K562 (cell line): ENCODE measurements at regions not wholly inside any gene's neighbourhood (a gene's known extent, or its start where the extent isn't known, plus 50 kb on each side); places are given as distances from the start of the nearest gene placed in this dataset.

ENCODE experiments used
- ATAC-seq: fragments of 200-7000 bp; cut with Tn5 transposase; 3 replicates; pipeline ENCODE4 v1.9.1; 2020; ENCODE audit warnings: moderate library complexity
- BruUV-seq: library from RNA; stranded (reverse); fragments of 400-500 nt; replicated peaks from 2 replicates; lab custom pipeline; 2021; lab: Mats Ljungman, UMichigan
- CTCF ChIA-PET: fragments of 300-600 bp; formaldehyde crosslinking; extraction: SDS; loops from one replicate; lab custom pipeline; 2021; ENCODE audit warnings: low intra/inter-chr PET ratio; lab: Yijun Ruan, JAX
- POLR2A ChIA-PET: fragments of 300-600, 350-650 bp; sonication (Branson Sonifier 250); formaldehyde crosslinking; extraction: SDS; loops from one replicate; lab custom pipeline; 2021; ENCODE audit warnings: antibody characterized with exemption, inconsistent platforms; lab: Yijun Ruan, JAX
- DNase-seq, 4 experiments: peaks; one replicate each; pipeline versions ENCODE4 v3.0.0 to v3.0.0-alpha.2; 2011 to 2018; ENCODE audit warnings: low spot score in 3 of 4, mixed read lengths in 3 of 4; ENCODE audit errors: extremely low read depth in 1 of 4
- FAIRE-seq: peaks from 2 replicates; lab custom pipeline; 2011; peaks lifted over from hg19 to GRCh38; lab: Jason Lieb, UNC
- H2AFZ ChIP-seq: 2 replicates; pipeline ENCODE4 v1.6.0; 2011; ENCODE audit warnings: low read depth, low read length, control low read depth, inconsistent platforms
- H3K27ac ChIP-seq: fragments of 200-600 bp; 3 replicates; pipeline ENCODE4 v1.8.0; 2011; ENCODE audit warnings: low read depth, mild to moderate bottlenecking, control low read depth, inconsistent platforms, low read length, moderate library complexity, mixed read lengths; ENCODE audit errors: extremely low read depth
- H3K27me3 ChIP-seq, 2 experiments: fragments of 300-600 bp in 1 of 2; 2 replicates in 1 of 2; 3 replicates in 1 of 2; pipeline versions ENCODE4 v1.6.0 to v1.8.0; 2011; ENCODE audit warnings: inconsistent platforms in 2 of 2, low read length in 2 of 2, mild to moderate bottlenecking in 1 of 2, mixed read lengths in 1 of 2, moderate library complexity in 1 of 2; ENCODE audit not compliant: control insufficient read depth in 2 of 2, insufficient read depth in 2 of 2
- H3K36me3 ChIP-seq: fragments of 300-600 bp; 3 replicates; pipeline ENCODE4 v1.8.0; 2011; ENCODE audit warnings: mild to moderate bottlenecking, low read length, inconsistent platforms; ENCODE audit not compliant: control insufficient read depth, insufficient read depth
- H3K4me1 ChIP-seq, 2 experiments: fragments of 200-600 bp in 1 of 2; replicated peaks in 1 of 2; 2 replicates in 1 of 2; 3 replicates in 1 of 2; pipeline versions ENCODE4 v1.5.1 to v1.8.0; 2011; ENCODE audit warnings: inconsistent platforms in 2 of 2, low read length in 2 of 2, mild to moderate bottlenecking in 1 of 2, mixed read lengths in 1 of 2, moderate library complexity in 1 of 2; ENCODE audit not compliant: control insufficient read depth in 2 of 2, insufficient read depth in 2 of 2
- H3K4me2 ChIP-seq: 2 replicates; pipeline ENCODE4 v1.6.1; 2011; ENCODE audit warnings: low read length, control low read depth, inconsistent platforms, mixed read lengths; ENCODE audit not compliant: insufficient read depth
- H3K4me3 ChIP-seq: fragments of 200-600 bp; sonication (generic), shearing (Covaris generic); 2 replicates; pipeline ENCODE4 v1.5.1; 2016; ENCODE audit warnings: control low read depth, inconsistent platforms
- H3K79me2 ChIP-seq: fragments of 200-600 bp; 3 replicates; pipeline ENCODE4 v1.8.0; 2011; ENCODE audit warnings: low read length, inconsistent platforms; ENCODE audit not compliant: control insufficient read depth, insufficient read depth
- H3K9ac ChIP-seq, 2 experiments: 2 replicates each; pipeline versions ENCODE4 v1.6.0 to v1.6.1; 2011; ENCODE audit warnings: low read depth in 2 of 2, low read length in 2 of 2, control low read depth in 1 of 2, inconsistent platforms in 1 of 2, mild to moderate bottlenecking in 1 of 2, mixed read lengths in 1 of 2; ENCODE audit not compliant: insufficient read depth in 1 of 2
- H3K9me1 ChIP-seq: one replicate; pipeline ENCODE4 v1.6.0; 2011; ENCODE audit warnings: inconsistent platforms, mild to moderate bottlenecking, low read length, moderate library complexity; ENCODE audit not compliant: control insufficient read depth, insufficient read depth
- H3K9me3 ChIP-seq: replicated peaks from 2 replicates; pipeline ENCODE4 v1.5.1; 2011; ENCODE audit warnings: low read depth, low read length, inconsistent platforms; ENCODE audit not compliant: control insufficient read depth, insufficient read depth
- H4K20me1 ChIP-seq: replicated peaks from 2 replicates; pipeline ENCODE4 v1.6.1; 2011; ENCODE audit warnings: low read length, inconsistent platforms, mixed read lengths; ENCODE audit not compliant: control insufficient read depth, insufficient read depth
- FOXJ3 ChIP-seq: sonication (generic); formaldehyde crosslinking; IDR thresholded peaks from 2 replicates; pipeline ENCODE4 v1.4.0; 2020; ENCODE audit warnings: mild to moderate bottlenecking, missing genetic modification reagents
- FOXK1 ChIP-seq: sonication (generic); formaldehyde crosslinking; IDR thresholded peaks from 2 replicates; pipeline ENCODE4 v1.8.0; 2022; ENCODE audit warnings: missing genetic modification reagents, mild to moderate bottlenecking, borderline replicate concordance
- GTF2E2 ChIP-seq: fragments of 200-800 bp; sonication (Bioruptor generic); IDR thresholded peaks from 2 replicates; pipeline ENCODE4 v1.6.1; 2016; ENCODE audit warnings: missing genetic modification characterization, missing compliant biosample characterization
- HINFP ChIP-seq: fragments of 450-650 bp; conservative IDR thresholded peaks from 2 replicates; pipeline ENCODE4 v1.6.1; 2016; ENCODE audit warnings: missing genetic modification characterization, low read depth, mild to moderate bottlenecking, control low read depth, missing compliant biosample characterization
- HSF4 ChIP-seq: fragments of 250-450 bp; sonication (Bioruptor Pico); IDR thresholded peaks from 2 replicates; pipeline ENCODE4 v2.1.2; 2022; ENCODE audit warnings: mild to moderate bottlenecking, moderate library complexity, borderline replicate concordance
- MAZ ChIP-seq, 2 experiments: fragments of 450-650 bp in 1 of 2; sonication (generic) in 1 of 2; formaldehyde crosslinking; IDR thresholded peaks in 1 of 2; conservative IDR thresholded peaks in 1 of 2; 2 replicates each; pipeline versions ENCODE4 v1.4.0 to v1.5.0; 2020; ENCODE audit warnings: mild to moderate bottlenecking in 1 of 2, missing genetic modification reagents in 1 of 2
- MNT ChIP-seq, 2 experiments: fragments of 450-650 bp; conservative IDR thresholded peaks; 2 replicates each; pipeline ENCODE4 v1.6.1; 2017; ENCODE audit warnings: mild to moderate bottlenecking in 2 of 2, moderate library complexity in 2 of 2
- MYNN ChIP-seq, 2 experiments: sonication (generic); formaldehyde crosslinking in 1 of 2; IDR thresholded peaks; 2 replicates each; pipeline versions ENCODE4 v1.5.0 to v1.6.1; 2016 to 2020; ENCODE audit warnings: antibody characterized with exemption in 1 of 2, missing genetic modification reagents in 1 of 2
- PRDM10 ChIP-seq: fragments of 450-650 bp; IDR thresholded peaks from 2 replicates; pipeline ENCODE4 v1.6.1; 2018; ENCODE audit not compliant: partially characterized antibody
- SETDB1 ChIP-seq: IDR thresholded peaks from one replicate; pipeline ENCODE4 v1.6.1; 2012; ENCODE audit warnings: low read length, control low read depth, inconsistent platforms
- SMARCB1 ChIP-seq: IDR thresholded peaks from 2 replicates; pipeline ENCODE4 v1.6.1; 2011; ENCODE audit warnings: improper control_type of control experiment, low read depth; ENCODE audit not compliant: insufficient read length
- YY1 ChIP-seq, 3 experiments: IDR thresholded peaks; 2 replicates each; pipeline ENCODE4 v1.6.1; 2011; ENCODE audit warnings: low read length in 2 of 3, mild to moderate bottlenecking in 2 of 3, moderate library complexity in 2 of 3, borderline replicate concordance in 1 of 3, control low read depth in 1 of 3, low read depth in 1 of 3; ENCODE audit not compliant: insufficient read depth in 3 of 3, insufficient replicate concordance in 2 of 3, control insufficient read depth in 1 of 3, insufficient read length in 1 of 3; ENCODE audit errors: extremely low read depth in 1 of 3
- ZNF121 ChIP-seq: sonication (generic); formaldehyde crosslinking; conservative IDR thresholded peaks from 2 replicates; pipeline ENCODE4 v1.8.0; 2022; ENCODE audit warnings: missing genetic modification reagents
- ZNF436 ChIP-seq: fragments of 250-450, 450-650 bp; sonication (Bioruptor Pico); formaldehyde crosslinking; IDR thresholded peaks from 2 replicates; pipeline ENCODE4 v1.7.0; 2020; ENCODE audit warnings: mild to moderate bottlenecking
- ZNF561 ChIP-seq: fragments of 450-650 bp; formaldehyde crosslinking; conservative IDR thresholded peaks from 2 replicates; pipeline ENCODE4 v1.4.0; 2020; ENCODE audit warnings: mild to moderate bottlenecking, moderate library complexity
- ZNF75A ChIP-seq: fragments of 450-650 bp; formaldehyde crosslinking; IDR thresholded peaks from 2 replicates; pipeline ENCODE4 v1.4.0; 2020; ENCODE audit warnings: mild to moderate bottlenecking
- WGBS: fragments of 100-300 bp; shearing (Covaris generic); methylation state at CpG from one replicate; pipeline ENCODE4 v1.1.6; 2016; ENCODE audit warnings: low coverage, mixed read lengths; ENCODE audit not compliant: insufficient coverage; ENCODE audit errors: missing lambda C conversion rate; 5-methylcytosine and 5-hydroxymethylcytosine counted together
- in situ Hi-C: fragments of 300-500 bp; cut with MboI; formaldehyde crosslinking; loops from 4 replicates; pipeline ENCODE4 v1.15.0; 2018; ENCODE audit warnings: inconsistent platforms, mixed read lengths
- intact Hi-C: fragments of 100-400 bp; cut with micrococcal nuclease; formaldehyde crosslinking; loops from 2 replicates; pipeline ENCODE4 v1.14.2; 2022

- no peak for FAIRE-seq
- no peaks in the 10 kb centered on the region for H3K9me3 ChIP-seq
- WGBS, result 4% methylated on average over 9 of the region's 9 CpGs
- ATAC-seq, result no peak
- TF ChIP-seq PRDM10, result no peak
- TF ChIP-seq ZNF561 (CRISPR knock-in tag), result no peak
- no peak for TF ChIP-seq HSF4 (CRISPR knock-in tag)
- TF ChIP-seq YY1 (IDR thresholded peaks at IDR 0.05; ENCODE audit: borderline replicate concordance in 1 of 3, control insufficient read depth in 1 of 3, extremely low read depth in 1 of 3, insufficient read depth in 3 of 3, insufficient read length in 1 of 3, insufficient replicate concordance in 2 of 3, low read depth in 1 of 3, low read length in 2 of 3), result no peak
- no peak for TF ChIP-seq GTF2E2
- no peak for TF ChIP-seq HINFP (tag)
- TF ChIP-seq SETDB1, result no peak
- TF ChIP-seq MNT (conservative IDR thresholded peaks at IDR 0.05), result no peak
- no peak for TF ChIP-seq MYNN (IDR thresholded peaks at IDR 0.05)
- no peak for TF ChIP-seq MYNN (CRISPR knock-in tag; IDR thresholded peaks at IDR 0.05)
- TF ChIP-seq FOXK1 (CRISPR knock-in tag), result no peak
- no peak for TF ChIP-seq SMARCB1
- TF ChIP-seq FOXJ3 (CRISPR knock-in tag), result no peak
- TF ChIP-seq ZNF75A (CRISPR knock-in tag), result no peak
- TF ChIP-seq ZNF121 (CRISPR knock-in tag), result no peak
- TF ChIP-seq ZNF436, result no peak
- no peak for TF ChIP-seq MAZ (CRISPR knock-in tag; conservative IDR thresholded peaks at IDR 0.05 in 1 of 2, IDR thresholded peaks at IDR 0.05 in 1 of 2)
- no peaks in the 10 kb centered on the region; a peak in 1 of 5 replicates for H3K4me1 ChIP-seq
- H3K9me1 ChIP-seq, result no peaks in the 10 kb centered on the region
- no peak overlapping the region for H3K9ac ChIP-seq
- intact Hi-C loops, result no loop called here
- CTCF ChIA-PET, result no interaction called here
- no peak overlapping the region for H3K4me2 ChIP-seq
- H3K27ac ChIP-seq, result no peak overlapping the region
- BruUV-seq, result no TSS peak
- H3K27me3 ChIP-seq, result peaks cover 27 to 37% of the 10 kb centered on the region in 2 experiments
- no peak overlapping the region for H2AFZ ChIP-seq
- no peaks in the 10 kb centered on the region for H3K36me3 ChIP-seq
- POLR2A ChIA-PET, result interaction anchor here (0.5 to 1.6 kb wide), 3 partner anchors 13 to 525 kb away, joined by 3 read pairs; no protein-coding TSS in a partner anchor
- no peaks in the 10 kb centered on the region for H4K20me1 ChIP-seq
- no peaks in the 10 kb centered on the region for H3K79me2 ChIP-seq
- no peak for DNase-seq
- in situ Hi-C loops, result no loop called here
- H3K4me3 ChIP-seq, result no peak overlapping the region
Measured at GRCh38 chr6:167643223-167643622, 183.5 kb upstream of the AFDN start.
